A549 (cell line): ENCODE measurements at regions not wholly inside any gene's neighbourhood (a gene's known extent, or its start where the extent isn't known, plus 50 kb on each side); places are given as distances from the start of the nearest gene placed in this dataset.

Source experiments
- ATAC-seq, 2 experiments: fragments of 200-7000 bp in 1 of 2; fragments of >200 bp in 1 of 2; cut with Nextera tagmentation in 1 of 2; cut with Tn5 transposase in 1 of 2; 3 replicates each; pipeline versions ENCODE4 v1.8.0 to v1.9.1; 2018 to 2020; ENCODE audit warnings: mild to moderate bottlenecking in 1 of 2, moderate library complexity in 1 of 2
- CTCF ChIA-PET: fragments of 300-600 bp; sonication (Branson Sonifier 250); formaldehyde crosslinking; extraction: SDS; loops from one replicate; lab custom pipeline; 2021; ENCODE audit warnings: antibody characterized with exemption, inconsistent platforms; lab: Yijun Ruan, JAX
- POLR2A ChIA-PET: fragments of 350-600 bp; formaldehyde crosslinking; extraction: SDS; loops from one replicate; lab custom pipeline; 2021; ENCODE audit warnings: antibody characterized with exemption, inconsistent platforms; lab: Yijun Ruan, JAX
- DNase-seq, 2 experiments: peaks; one replicate each; pipeline versions ENCODE4 v3.0.0 to v3.0.0-alpha.2; 2011 to 2016; ENCODE audit warnings: low read depth in 1 of 2, low spot score in 1 of 2
- FAIRE-seq: peaks from 2 replicates; lab custom pipeline; 2011; peaks lifted over from hg19 to GRCh38; lab: Jason Lieb, UNC
- H3K27ac ChIP-seq, 2 experiments: fragments of >200 bp; sonication (Bioruptor Twin); formaldehyde crosslinking; 3 replicates each; pipeline ENCODE4 v1.5.1; 2016 to 2017
- H3K4me1 ChIP-seq: fragments of >200 bp; sonication (Bioruptor Twin); formaldehyde crosslinking; 3 replicates; pipeline ENCODE4 v1.6.1; 2016
- H3K4me2 ChIP-seq: fragments of >200 bp; sonication (Bioruptor Twin); formaldehyde crosslinking; 3 replicates; pipeline ENCODE4 v1.6.1; 2016
- H3K4me3 ChIP-seq: fragments of >200 bp; sonication (Bioruptor Twin); formaldehyde crosslinking; 3 replicates; pipeline ENCODE4 v1.5.1; 2016
- H3K9me3 ChIP-seq: fragments of >200 bp; sonication (Bioruptor Twin); formaldehyde crosslinking; 3 replicates; pipeline ENCODE4 v1.6.1; 2016
- ATOH8 ChIP-seq: fragments of 250-450 bp; sonication (Bioruptor Pico); IDR thresholded peaks from 2 replicates; pipeline ENCODE4 v1.5.0; 2020; ENCODE audit warnings: low read depth, mild to moderate bottlenecking, moderate library complexity
- BHLHE40 ChIP-seq: IDR thresholded peaks from 2 replicates; pipeline ENCODE4 v1.6.1; 2012; ENCODE audit warnings: low read depth, low read length, inconsistent platforms
- CBX8 ChIP-seq: fragments of 200-600 bp; sonication (generic); IDR thresholded peaks from 2 replicates; pipeline ENCODE4 v1.6.1; 2016
- CHD2 ChIP-seq: fragments of 150-350 bp; IDR thresholded peaks from 2 replicates; pipeline ENCODE4 v1.6.1; 2014; ENCODE audit warnings: low read length; ENCODE audit not compliant: partially characterized antibody
- CTCF ChIP-seq: fragments of >200 bp; sonication (Bioruptor Twin); formaldehyde crosslinking; IDR thresholded peaks from 3 replicates; pipeline ENCODE4 v1.5.1; 2016
- E2F6 ChIP-seq: IDR thresholded peaks from 2 replicates; pipeline ENCODE4 v1.6.1; 2012; ENCODE audit warnings: low read depth, borderline replicate concordance
- EHMT2 ChIP-seq: fragments of 200-600 bp; sonication (generic); IDR thresholded peaks from 2 replicates; pipeline ENCODE4 v1.6.1; 2016; ENCODE audit warnings: antibody characterized with exemption, low read depth, mild to moderate bottlenecking, moderate library complexity
- GATA3 ChIP-seq: IDR thresholded peaks from 2 replicates; pipeline ENCODE4 v1.6.1; 2012; ENCODE audit warnings: borderline replicate concordance
- HDAC2 ChIP-seq: fragments of 200-600 bp; sonication (generic); IDR thresholded peaks from 2 replicates; pipeline ENCODE4 v1.6.1; 2016
- HEYL ChIP-seq: fragments of 250-450 bp; sonication (Bioruptor Pico); IDR thresholded peaks from 2 replicates; pipeline ENCODE4 v1.8.0; 2021; ENCODE audit warnings: mild to moderate bottlenecking, moderate library complexity
- HMGXB4 ChIP-seq: fragments of 250-450 bp; sonication (Bioruptor Pico); IDR thresholded peaks from 2 replicates; pipeline ENCODE4 v1.5.0; 2021; ENCODE audit warnings: mild to moderate bottlenecking, moderate library complexity, borderline replicate concordance
- HOXA7 ChIP-seq: fragments of 250-450 bp; sonication (Bioruptor Pico); IDR thresholded peaks from 2 replicates; pipeline ENCODE4 v1.5.0; 2020; ENCODE audit warnings: mild to moderate bottlenecking, moderate library complexity
- HOXB5 ChIP-seq: fragments of 250-450 bp; sonication (Bioruptor Pico); IDR thresholded peaks from 2 replicates; pipeline ENCODE4 v1.5.0; 2020; ENCODE audit warnings: mild to moderate bottlenecking, moderate library complexity
- JUN ChIP-seq, 2 experiments: fragments of >200 bp; sonication (Bioruptor Twin); formaldehyde crosslinking; IDR thresholded peaks; 2 replicates in 1 of 2; 3 replicates in 1 of 2; pipeline ENCODE4 v1.6.1; 2016 to 2017
- MAFK ChIP-seq: fragments of 450-650 bp; IDR thresholded peaks from 2 replicates; pipeline ENCODE4 v1.6.1; 2014; ENCODE audit not compliant: partially characterized antibody
- PBX3 ChIP-seq: IDR thresholded peaks from 2 replicates; pipeline ENCODE4 v1.6.1; 2012
- POLR2A ChIP-seq: IDR thresholded peaks from 2 replicates; pipeline ENCODE4 v1.6.1; 2012; ENCODE audit warnings: mild to moderate bottlenecking, low read length
- RAD21 ChIP-seq, 2 experiments: fragments of >200 bp in 1 of 2; sonication (Bioruptor Twin) in 1 of 2; formaldehyde crosslinking in 1 of 2; IDR thresholded peaks in 1 of 2; conservative IDR thresholded peaks in 1 of 2; 2 replicates in 1 of 2; 3 replicates in 1 of 2; pipeline ENCODE4 v1.6.1; 2012 to 2018; ENCODE audit warnings: inconsistent platforms in 1 of 2
- RFX5 ChIP-seq: fragments of 450-650 bp; IDR thresholded peaks from 2 replicates; pipeline ENCODE4 v1.7.1; 2014; ENCODE audit warnings: antibody characterized with exemption, mild to moderate bottlenecking, moderate library complexity
- SMC3 ChIP-seq: fragments of >200 bp; sonication (Bioruptor Twin); formaldehyde crosslinking; IDR thresholded peaks from 3 replicates; pipeline ENCODE4 v1.6.1; 2018; ENCODE audit warnings: inconsistent platforms
- SREBF2 ChIP-seq: fragments of 450-650 bp; IDR thresholded peaks from 2 replicates; pipeline ENCODE4 v1.6.1; 2014; ENCODE audit warnings: mild to moderate bottlenecking, moderate library complexity
- TFCP2L1 ChIP-seq: fragments of 250-450 bp; sonication (Bioruptor Pico); IDR thresholded peaks from 2 replicates; pipeline ENCODE4 v1.5.0; 2021; ENCODE audit warnings: mild to moderate bottlenecking
- TP53 ChIP-seq: fragments of 250-450 bp; sonication (Bioruptor Pico); IDR thresholded peaks from 2 replicates; pipeline ENCODE4 v1.5.0; 2021; ENCODE audit warnings: mild to moderate bottlenecking, moderate library complexity
- ZNF302 ChIP-seq: fragments of 250-450 bp; sonication (Bioruptor Pico); IDR thresholded peaks from 2 replicates; pipeline ENCODE4 v1.9.0; 2021; ENCODE audit warnings: inconsistent platforms, mild to moderate bottlenecking, moderate library complexity
- WGBS: methylation state at CpG from one replicate; pipeline ENCODE4 v1.1.6; 2017; ENCODE audit errors: missing lambda C conversion rate; 5-methylcytosine and 5-hydroxymethylcytosine counted together

- 38% methylated on average over 9 of the region's 9 CpGs for WGBS
- peak; percentile 22 to 47 for DNase-seq
- H3K9me3 ChIP-seq = no peaks in the 10 kb centered on the region
- peaks cover 4% of the 10 kb centered on the region; the same call in 2 of the 3 replicates for H3K4me1 ChIP-seq
- H3K27ac ChIP-seq = peak overlapping the region; percentile 36 to 70; a peak in 3 of 6 replicates
- TF ChIP-seq ATOH8 (CRISPR knock-in tag) (no peak), JUN (IDR thresholded peaks at IDR 0.05) (no peak), CTCF (peak; percentile 39; the same call in 2 of the 3 replicates), RAD21 (conservative IDR thresholded peaks at IDR 0.05 in 1 of 2, IDR thresholded peaks at IDR 0.05 in 1 of 2) (peak; percentile 48 to 49; a peak in 4 of 5 replicates), CBX8 (no peak), E2F6 (no peak), EHMT2 (no peak), PBX3 (no peak), SMC3 (peak; percentile 54; the same call in 2 of the 3 replicates), CHD2 (no peak)
- peak overlapping the region; percentile 76 for H3K4me2 ChIP-seq
- CTCF ChIA-PET = interaction anchor here (1.0 to 1.3 kb wide), 4 partner anchors 9 to 522 kb away, joined by 3 to 5 read pairs (median 4); no protein-coding TSS in a partner anchor
- no peak for FAIRE-seq
- peak overlapping the region; percentile 25; the same call in 1 of the 3 replicates for H3K4me3 ChIP-seq
- POLR2A ChIA-PET = interaction anchor here (0.6 kb wide), 1 partner anchor 32 kb away, joined by 7 read pairs; no protein-coding TSS in a partner anchor
- peak; percentile 90 to 92 for ATAC-seq
Observed at GRCh38 chr5:74127381-74128320, 501.7 kb downstream of the ARHGEF28 start.

- ATAC-seq = no peak
Observed at GRCh38 chr5:74126294-74126693, 500.3 kb downstream of the ARHGEF28 start.

GRCh38 chr5:74124826-74125225 is 498.8 kb downstream of the ARHGEF28 start:
- ATAC-seq (no peak), FAIRE-seq (no peak)
- no peak for TF ChIP-seq BHLHE40
- no peak for TF ChIP-seq RFX5
- no peak for TF ChIP-seq GATA3
- no peak for TF ChIP-seq TP53 (CRISPR knock-in tag)
- no peak for TF ChIP-seq HEYL (CRISPR knock-in tag)
- no peak for TF ChIP-seq MAFK
- no peak for TF ChIP-seq HOXA7 (CRISPR knock-in tag)
- no peak for TF ChIP-seq HMGXB4 (CRISPR knock-in tag)
- no peak for TF ChIP-seq POLR2A
- no peak for TF ChIP-seq HOXB5 (CRISPR knock-in tag)
- no peak for TF ChIP-seq TFCP2L1 (CRISPR knock-in tag)
- TF ChIP-seq JUN (IDR thresholded peaks at IDR 0.05) = no peak
- no peak for TF ChIP-seq HDAC2

More at GRCh38 chr5:74126294-74126693, 500.3 kb downstream of the ARHGEF28 start:
- Histone ChIP-seq H3K4me3 (no peak overlapping the region), H3K4me1 (peaks cover 4% of the 10 kb centered on the region; the same call in 2 of the 3 replicates), H3K27ac (no peak overlapping the region), H3K4me2 (no peak overlapping the region), H3K9me3 (no peaks in the 10 kb centered on the region)
- FAIRE-seq = no peak
- TF ChIP-seq BHLHE40 = no peak
- no peak for TF ChIP-seq PBX3
- no peak for TF ChIP-seq SREBF2
- no peak for TF ChIP-seq ZNF302 (CRISPR knock-in tag)
- no peak for DNase-seq
- POLR2A ChIA-PET = no interaction called here
- WGBS = 4% methylated on average over 1 of the region's 1 CpG
- CTCF ChIA-PET = no interaction called here

More at GRCh38 chr5:74124826-74125225, 498.8 kb downstream of the ARHGEF28 start:
- DNase-seq = no peak
- WGBS = 81% methylated on average over 4 of the region's 4 CpGs
- POLR2A ChIA-PET = no interaction called here
- H3K4me1 ChIP-seq = peaks cover 4% of the 10 kb centered on the region; the same call in 2 of the 3 replicates
- H3K9me3 ChIP-seq = no peaks in the 10 kb centered on the region
- CTCF ChIA-PET = interaction anchor here (1.2 to 2.0 kb wide), 4 partner anchors 11 to 517 kb away, joined by 3 to 6 read pairs (median 4); no protein-coding TSS in a partner anchor
- H3K4me2 ChIP-seq = no peak overlapping the region
- H3K27ac ChIP-seq = no peak overlapping the region
- H3K4me3 ChIP-seq = no peak overlapping the region
